CD4-positive, alpha-beta T cell (primary cell): ENCODE measurements at regions not wholly inside any gene's neighbourhood (a gene's known extent, or its start where the extent isn't known, plus 50 kb on each side); places are given as distances from the start of the nearest gene placed in this dataset.

Experiments
- ATAC-seq: fragments of 200-7000 bp; cut with Tn5 transposase; one replicate; pipeline ENCODE4 v1.10.0; 2022; ENCODE audit warnings: mild to moderate bottlenecking; ENCODE audit not compliant: poor library complexity
- CTCF ChIA-PET: fragments of 350-600 bp; sonication (Branson Sonifier 250); formaldehyde crosslinking; loops from one replicate; lab custom pipeline; 2021; ENCODE audit warnings: antibody characterized with exemption, inconsistent platforms; lab: Charles Lee
- POLR2A ChIA-PET: fragments of 350-600 bp; sonication (Branson Sonifier 250); formaldehyde crosslinking; loops from one replicate; lab custom pipeline; 2021; ENCODE audit warnings: antibody characterized with exemption, inconsistent platforms; lab: Charles Lee
- DNase-seq, 14 experiments: peaks; one replicate each; pipeline ENCODE4 v3.0.0-alpha.2; 2013 to 2020; ENCODE audit warnings: mixed read lengths in 2 of 14
- H3K27ac ChIP-seq, 2 donors: one replicate each; pipeline versions ENCODE4 v1.5.1 to v1.7.0; 2013; ENCODE audit warnings: low read length in 2 of 2, low read depth in 1 of 2, mild to moderate bottlenecking in 1 of 2
- H3K27me3 ChIP-seq, 2 experiments: 1 replicate in 1 of 2; 2 replicates in 1 of 2; pipeline versions ENCODE4 v1.6.1 to v1.7.0; 2013; ENCODE audit warnings: low read length in 2 of 2, control low read depth in 1 of 2, mild to moderate bottlenecking in 1 of 2, moderate library complexity in 1 of 2; ENCODE audit not compliant: insufficient read depth in 2 of 2, control insufficient read depth in 1 of 2
- H3K36me3 ChIP-seq: one replicate; pipeline ENCODE4 v1.6.1; 2013; ENCODE audit warnings: low read length, control low read depth; ENCODE audit not compliant: insufficient read depth
- H3K4me1 ChIP-seq: one replicate; pipeline ENCODE4 v1.6.1; 2013; ENCODE audit warnings: low read length, control low read depth; ENCODE audit not compliant: insufficient read depth
- H3K4me3 ChIP-seq: one replicate; pipeline ENCODE4 v1.5.1; 2013; ENCODE audit warnings: mild to moderate bottlenecking, low read length, moderate library complexity
- H3K9me3 ChIP-seq, 2 experiments: 1 replicate in 1 of 2; 2 replicates in 1 of 2; pipeline versions ENCODE4 v1.6.1 to v1.7.0; 2013; ENCODE audit warnings: low read length in 2 of 2, mild to moderate bottlenecking in 2 of 2, control low read depth in 1 of 2, moderate library complexity in 1 of 2; ENCODE audit not compliant: control insufficient read depth in 1 of 2, insufficient read depth in 1 of 2
- H3K27ac Mint-ChIP-seq: one replicate; pipeline ENCODE4 v1.8.0; 2020; ENCODE audit warnings: mixed read lengths
- H3K27me3 Mint-ChIP-seq: one replicate; pipeline ENCODE4 v1.8.0; 2021; ENCODE audit warnings: mixed read lengths
- H3K36me3 Mint-ChIP-seq: one replicate; pipeline ENCODE4 v1.8.0; 2021; ENCODE audit warnings: low read depth, mixed read lengths
- H3K4me1 Mint-ChIP-seq: one replicate; pipeline ENCODE4 v1.8.0; 2021; ENCODE audit warnings: low read depth, mixed read lengths
- H3K4me3 Mint-ChIP-seq: one replicate; pipeline ENCODE4 v1.8.0; 2020; ENCODE audit warnings: mild to moderate bottlenecking, mixed read lengths
- H3K9me3 Mint-ChIP-seq: one replicate; pipeline ENCODE4 v1.8.0; 2020; ENCODE audit warnings: mixed read lengths
- intact Hi-C, 2 experiments: fragments of 100-400 bp; cut with DNase I in 1 of 2; cut with micrococcal nuclease in 1 of 2; formaldehyde crosslinking; loops; one replicate each; pipeline versions ENCODE4 v1.15.1 to v1.9.0; 2023 to 2025; cut with DNase I, micrococcal nuclease
- TF ChIP-seq, protein P1 (sequence below): fragments of 200-600 bp; IDR thresholded peaks from one replicate; pipeline ENCODE4 v1.8.0; 2022; ENCODE audit warnings: antibody characterized with exemption, mild to moderate bottlenecking

DNA sequence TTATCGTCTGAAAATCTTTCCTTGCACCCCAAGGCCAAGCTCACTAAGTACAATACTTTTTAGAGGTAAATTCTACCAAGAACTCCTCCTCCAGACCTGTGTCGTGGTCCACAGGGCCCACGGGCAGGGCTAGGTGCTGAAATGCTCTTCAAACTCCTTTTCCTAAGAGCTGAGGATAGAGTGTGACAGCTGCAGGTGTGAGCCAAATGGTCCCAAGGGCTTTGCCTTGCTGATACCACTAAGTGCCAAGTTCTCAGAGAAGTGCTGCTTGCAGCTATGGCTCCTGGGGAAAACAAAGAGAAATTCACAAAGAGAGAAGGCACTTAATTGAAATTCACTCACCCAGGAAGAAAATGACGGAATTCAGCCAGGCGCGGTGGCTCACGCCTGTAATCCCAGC, 868.9 kb upstream of the AUTS2 start:
- POLR2A ChIA-PET = no interaction called here
- H3K36me3 Mint-ChIP-seq = no peaks in the 10 kb centered on the region
- TF ChIP-seq, protein P1, sequence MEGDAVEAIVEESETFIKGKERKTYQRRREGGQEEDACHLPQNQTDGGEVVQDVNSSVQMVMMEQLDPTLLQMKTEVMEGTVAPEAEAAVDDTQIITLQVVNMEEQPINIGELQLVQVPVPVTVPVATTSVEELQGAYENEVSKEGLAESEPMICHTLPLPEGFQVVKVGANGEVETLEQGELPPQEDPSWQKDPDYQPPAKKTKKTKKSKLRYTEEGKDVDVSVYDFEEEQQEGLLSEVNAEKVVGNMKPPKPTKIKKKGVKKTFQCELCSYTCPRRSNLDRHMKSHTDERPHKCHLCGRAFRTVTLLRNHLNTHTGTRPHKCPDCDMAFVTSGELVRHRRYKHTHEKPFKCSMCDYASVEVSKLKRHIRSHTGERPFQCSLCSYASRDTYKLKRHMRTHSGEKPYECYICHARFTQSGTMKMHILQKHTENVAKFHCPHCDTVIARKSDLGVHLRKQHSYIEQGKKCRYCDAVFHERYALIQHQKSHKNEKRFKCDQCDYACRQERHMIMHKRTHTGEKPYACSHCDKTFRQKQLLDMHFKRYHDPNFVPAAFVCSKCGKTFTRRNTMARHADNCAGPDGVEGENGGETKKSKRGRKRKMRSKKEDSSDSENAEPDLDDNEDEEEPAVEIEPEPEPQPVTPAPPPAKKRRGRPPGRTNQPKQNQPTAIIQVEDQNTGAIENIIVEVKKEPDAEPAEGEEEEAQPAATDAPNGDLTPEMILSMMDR = no peak
- no peak overlapping the region for H3K27ac ChIP-seq
- H3K27me3 Mint-ChIP-seq = no peaks in the 10 kb centered on the region
- no peak overlapping the region for H3K27ac Mint-ChIP-seq
- peaks cover 0 to 25% of the 10 kb centered on the region in 2 experiments for H3K9me3 ChIP-seq
- no peak overlapping the region for H3K4me3 Mint-ChIP-seq
- no peaks in the 10 kb centered on the region for H3K4me1 Mint-ChIP-seq
- intact Hi-C loops = no loop called here
- H3K9me3 Mint-ChIP-seq = no peaks in the 10 kb centered on the region
- CTCF ChIA-PET = no interaction called here
- no peak for ATAC-seq
- no peak overlapping the region for H3K4me3 ChIP-seq
- no peaks in the 10 kb centered on the region for H3K4me1 ChIP-seq
- no peaks in the 10 kb centered on the region for H3K27me3 ChIP-seq
- no peaks in the 10 kb centered on the region for H3K36me3 ChIP-seq
- no peak for DNase-seq

DNA sequence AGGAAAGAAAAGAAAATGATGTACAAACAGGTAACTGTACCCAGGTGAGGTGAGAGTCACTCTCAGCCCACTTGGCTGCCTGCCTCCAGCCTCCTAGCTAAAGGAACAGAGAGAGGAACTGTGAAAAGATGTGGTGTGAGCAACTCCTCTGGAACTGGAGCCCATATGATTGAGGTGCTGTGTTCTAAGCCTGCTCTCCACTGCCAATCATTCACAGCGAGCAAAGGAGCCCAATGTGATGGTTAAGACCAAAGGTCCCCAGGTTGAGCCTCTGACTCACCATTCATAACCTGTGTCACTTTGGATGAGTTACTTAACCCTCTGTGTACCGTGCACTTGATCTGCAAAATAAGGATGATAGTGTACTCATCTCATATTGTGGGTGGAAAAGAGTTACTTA, 868.1 kb upstream of the AUTS2 start:
- POLR2A ChIA-PET = no interaction called here
- H3K4me3 Mint-ChIP-seq = no peak overlapping the region

DNA sequence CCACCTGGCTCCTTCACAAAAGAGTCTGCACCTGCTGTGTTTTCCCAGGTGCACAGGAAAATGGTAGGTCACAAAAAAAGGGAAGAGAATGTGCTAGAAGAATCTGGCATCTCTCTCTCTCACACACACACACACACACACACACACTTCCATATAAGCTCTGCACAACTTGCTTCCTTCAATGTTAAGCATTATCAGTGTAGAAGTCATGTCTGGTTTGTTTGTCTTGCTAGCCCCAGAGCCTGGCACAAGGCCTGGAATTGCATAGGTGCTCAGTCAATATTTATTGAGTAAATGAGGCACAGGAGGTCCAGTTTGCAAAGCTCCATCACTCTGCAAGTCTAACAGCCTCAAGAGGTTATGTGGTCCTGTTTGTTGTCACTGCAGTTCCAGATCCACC, 867.3 kb upstream of the AUTS2 start:
- Mint-ChIP-seq H3K4me3 (no peak overlapping the region), H3K9me3 (no peaks in the 10 kb centered on the region), H3K36me3 (no peaks in the 10 kb centered on the region), H3K4me1 (no peaks in the 10 kb centered on the region), H3K27ac (no peak overlapping the region), H3K27me3 (no peaks in the 10 kb centered on the region)
- DNase-seq = no peak
- no peak for ATAC-seq
- H3K27ac ChIP-seq = no peak overlapping the region
- H3K4me3 ChIP-seq = no peak overlapping the region
- POLR2A ChIA-PET = no interaction called here
- peaks cover 0 to 20% of the 10 kb centered on the region in 2 experiments for H3K9me3 ChIP-seq
- H3K27me3 ChIP-seq = no peaks in the 10 kb centered on the region
- H3K4me1 ChIP-seq = no peaks in the 10 kb centered on the region
- no peaks in the 10 kb centered on the region for H3K36me3 ChIP-seq
- intact Hi-C loops = no loop called here
- CTCF ChIA-PET = no interaction called here
- TF ChIP-seq, protein P1 = no peak

More for the DNA sequence above, 868.1 kb upstream of the AUTS2 start:
- H3K36me3 Mint-ChIP-seq = no peaks in the 10 kb centered on the region
- intact Hi-C loops = no loop called here
- Histone ChIP-seq H3K9me3 (peaks cover 0 to 24% of the 10 kb centered on the region in 2 experiments), H3K4me3 (no peak overlapping the region), H3K4me1 (no peaks in the 10 kb centered on the region), H3K27me3 (no peaks in the 10 kb centered on the region), H3K36me3 (no peaks in the 10 kb centered on the region), H3K27ac (no peak overlapping the region)
- H3K27ac Mint-ChIP-seq = no peak overlapping the region
- CTCF ChIA-PET = no interaction called here
- no peaks in the 10 kb centered on the region for H3K27me3 Mint-ChIP-seq
- ATAC-seq (no peak), DNase-seq (no peak)
- H3K9me3 Mint-ChIP-seq = no peaks in the 10 kb centered on the region
- no peaks in the 10 kb centered on the region for H3K4me1 Mint-ChIP-seq
- TF ChIP-seq, protein P1 = no peak
